ENCODE measurements at regions not wholly inside any gene's neighbourhood (a gene's known extent, or its start where the extent isn't known, plus 50 kb on each side); places are given as distances from the start of the nearest gene placed in this dataset.

DNA sequence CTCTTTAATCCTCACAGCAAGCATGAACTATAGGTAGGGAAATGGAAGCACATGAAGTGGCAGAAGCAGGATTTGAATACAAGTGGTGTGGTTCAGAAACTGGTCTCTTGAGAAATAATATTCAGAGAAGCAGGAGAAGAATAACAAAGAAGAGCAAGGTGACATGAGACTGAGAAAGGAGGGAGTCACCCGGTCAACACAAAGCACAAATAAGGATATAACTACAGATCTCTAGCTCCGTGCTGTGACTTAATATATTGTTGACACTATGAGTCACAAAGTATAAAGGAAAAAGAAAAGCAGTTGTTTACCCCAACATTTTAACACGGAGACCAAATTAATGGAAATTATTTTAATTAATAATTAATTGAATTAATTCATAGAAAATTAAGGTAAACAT is 204.5 kb downstream of the CPE start:
- Histone ChIP-seq H3K36me3 (ENCODE audit: control insufficient read depth in 2 of 2, extremely low read depth in 1 of 2, insufficient read depth in 2 of 2, low read length in 2 of 2) (no peaks in the 10 kb centered on the region), H3K9me1 (ENCODE audit: control insufficient read depth, extremely low read depth, insufficient read depth, low read length) (no peaks in the 10 kb centered on the region), H3K27ac (ENCODE audit: control insufficient read depth, insufficient read depth, low read length) (no peak overlapping the region), H3K9ac (ENCODE audit: control insufficient read depth, extremely low read depth, insufficient read depth, low read length) (no peak overlapping the region), H2AFZ (ENCODE audit: control insufficient read depth, low read length) (peak overlapping the region; percentile 16), H3K9me3 (ENCODE audit: control insufficient read depth, low read depth, low read length) (no peaks in the 10 kb centered on the region), H3K27me3 (ENCODE audit: control insufficient read depth, extremely low read depth, insufficient read depth, low read length) (no peaks in the 10 kb centered on the region), H3K4me2 (ENCODE audit: control insufficient read depth, extremely low read depth, insufficient read depth, low read depth, low read length) (no peak overlapping the region), H3K79me2 (ENCODE audit: control insufficient read depth, insufficient read depth, low read length) (no peaks in the 10 kb centered on the region), H3K4me1 (ENCODE audit: control insufficient read depth, extremely low read depth, insufficient read depth, low read length) (peaks cover 19% of the 10 kb centered on the region), H4K20me1 (ENCODE audit: control insufficient read depth, extremely low read depth, insufficient read depth, low read length) (no peaks in the 10 kb centered on the region), H3K4me3 (ENCODE audit: control insufficient read depth in 2 of 3, extremely low read depth in 1 of 3, insufficient read depth in 2 of 3, low read depth in 1 of 3, low read length in 3 of 3) (no peak overlapping the region)
- DNase-seq (ENCODE audit: low read depth, low spot score) = no peak
- FAIRE-seq = no peak
- no peak for TF ChIP-seq EZH2 (IDR thresholded peaks at IDR 0.05; ENCODE audit: low read length)
- TF ChIP-seq, protein P1, sequence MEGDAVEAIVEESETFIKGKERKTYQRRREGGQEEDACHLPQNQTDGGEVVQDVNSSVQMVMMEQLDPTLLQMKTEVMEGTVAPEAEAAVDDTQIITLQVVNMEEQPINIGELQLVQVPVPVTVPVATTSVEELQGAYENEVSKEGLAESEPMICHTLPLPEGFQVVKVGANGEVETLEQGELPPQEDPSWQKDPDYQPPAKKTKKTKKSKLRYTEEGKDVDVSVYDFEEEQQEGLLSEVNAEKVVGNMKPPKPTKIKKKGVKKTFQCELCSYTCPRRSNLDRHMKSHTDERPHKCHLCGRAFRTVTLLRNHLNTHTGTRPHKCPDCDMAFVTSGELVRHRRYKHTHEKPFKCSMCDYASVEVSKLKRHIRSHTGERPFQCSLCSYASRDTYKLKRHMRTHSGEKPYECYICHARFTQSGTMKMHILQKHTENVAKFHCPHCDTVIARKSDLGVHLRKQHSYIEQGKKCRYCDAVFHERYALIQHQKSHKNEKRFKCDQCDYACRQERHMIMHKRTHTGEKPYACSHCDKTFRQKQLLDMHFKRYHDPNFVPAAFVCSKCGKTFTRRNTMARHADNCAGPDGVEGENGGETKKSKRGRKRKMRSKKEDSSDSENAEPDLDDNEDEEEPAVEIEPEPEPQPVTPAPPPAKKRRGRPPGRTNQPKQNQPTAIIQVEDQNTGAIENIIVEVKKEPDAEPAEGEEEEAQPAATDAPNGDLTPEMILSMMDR (optimal IDR thresholded peaks at IDR 0.05 in 1 of 3, IDR thresholded peaks at IDR 0.05 in 1 of 3, conservative IDR thresholded peaks at IDR 0.05 in 1 of 3; ENCODE audit: extremely low read depth in 1 of 3, insufficient read depth in 2 of 3, low read length in 3 of 3) = no peak
- dilution Hi-C loops (cut with MboI; ENCODE audit: extremely low pct_ligation_motif_present, low sequenced_read_pairs) = no loop called here

DNA sequence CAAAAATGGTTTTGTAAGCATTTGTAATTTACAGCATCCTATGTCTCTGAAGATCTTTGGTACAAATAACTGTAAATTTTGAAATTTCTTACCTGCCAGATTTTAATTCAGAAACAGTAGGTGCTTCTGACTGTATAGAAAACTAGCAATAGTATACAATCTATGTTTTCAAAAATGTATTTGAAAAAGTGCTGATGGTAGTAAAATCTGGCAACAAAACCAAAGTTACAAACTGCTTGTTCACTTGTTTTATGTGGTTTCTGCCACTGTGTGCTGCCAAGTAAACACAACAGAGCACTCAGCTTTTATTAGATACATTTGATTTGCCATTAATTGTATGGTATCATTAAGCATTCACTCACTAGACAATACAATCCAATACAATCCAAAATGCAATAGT is 206.1 kb downstream of the CPE start:
- peaks cover 13% of the 10 kb centered on the region for H3K4me1 ChIP-seq (ENCODE audit: control insufficient read depth, extremely low read depth, insufficient read depth, low read length)
- no peak overlapping the region for H3K9ac ChIP-seq (ENCODE audit: control insufficient read depth, extremely low read depth, insufficient read depth, low read length)
- no peak for TF ChIP-seq EZH2 (IDR thresholded peaks at IDR 0.05; ENCODE audit: low read length)
- TF ChIP-seq, protein P1 (optimal IDR thresholded peaks at IDR 0.05 in 1 of 3, IDR thresholded peaks at IDR 0.05 in 1 of 3, conservative IDR thresholded peaks at IDR 0.05 in 1 of 3; ENCODE audit: extremely low read depth in 1 of 3, insufficient read depth in 2 of 3, low read length in 3 of 3) = no peak
- H4K20me1 ChIP-seq (ENCODE audit: control insufficient read depth, extremely low read depth, insufficient read depth, low read length) = no peaks in the 10 kb centered on the region
- H3K4me2 ChIP-seq (ENCODE audit: control insufficient read depth, extremely low read depth, insufficient read depth, low read depth, low read length) = no peak overlapping the region
- DNase-seq (ENCODE audit: low read depth, low spot score) (no peak), FAIRE-seq (no peak)
- no peak overlapping the region for H2AFZ ChIP-seq (ENCODE audit: control insufficient read depth, low read length)
- no peaks in the 10 kb centered on the region for H3K36me3 ChIP-seq (ENCODE audit: control insufficient read depth in 2 of 2, extremely low read depth in 1 of 2, insufficient read depth in 2 of 2, low read length in 2 of 2)
- H3K9me1 ChIP-seq (ENCODE audit: control insufficient read depth, extremely low read depth, insufficient read depth, low read length) = no peaks in the 10 kb centered on the region
- dilution Hi-C loops (cut with MboI; ENCODE audit: extremely low pct_ligation_motif_present, low sequenced_read_pairs) = no loop called here
- H3K79me2 ChIP-seq (ENCODE audit: control insufficient read depth, insufficient read depth, low read length) = no peaks in the 10 kb centered on the region
- no peaks in the 10 kb centered on the region for H3K9me3 ChIP-seq (ENCODE audit: control insufficient read depth, low read depth, low read length)
- H3K27me3 ChIP-seq (ENCODE audit: control insufficient read depth, extremely low read depth, insufficient read depth, low read length) = no peaks in the 10 kb centered on the region
- no peak overlapping the region for H3K4me3 ChIP-seq (ENCODE audit: control insufficient read depth in 2 of 3, extremely low read depth in 1 of 3, insufficient read depth in 2 of 3, low read depth in 1 of 3, low read length in 3 of 3)
- no peak overlapping the region for H3K27ac ChIP-seq (ENCODE audit: control insufficient read depth, insufficient read depth, low read length)
